B cell (primary cell): ENCODE measurements at regions not wholly inside any gene's neighbourhood (a gene's known extent, or its start where the extent isn't known, plus 50 kb on each side); places are given as distances from the start of the nearest gene placed in this dataset.

ENCODE experiments used
- EZH2 ChIP-seq: IDR thresholded peaks from 2 replicates; pipeline ENCODE4 v1.6.1; 2012; ENCODE audit warnings: borderline replicate concordance, low read depth, mild to moderate bottlenecking, moderate library complexity, low read length; ENCODE audit not compliant: insufficient read depth, poor library complexity, severe bottlenecking
- TF ChIP-seq, protein P1 (sequence below): fragments of 200-600 bp; IDR thresholded peaks from one replicate; pipeline ENCODE4 v1.8.0; 2022; ENCODE audit warnings: antibody characterized with exemption, mild to moderate bottlenecking

DNA sequence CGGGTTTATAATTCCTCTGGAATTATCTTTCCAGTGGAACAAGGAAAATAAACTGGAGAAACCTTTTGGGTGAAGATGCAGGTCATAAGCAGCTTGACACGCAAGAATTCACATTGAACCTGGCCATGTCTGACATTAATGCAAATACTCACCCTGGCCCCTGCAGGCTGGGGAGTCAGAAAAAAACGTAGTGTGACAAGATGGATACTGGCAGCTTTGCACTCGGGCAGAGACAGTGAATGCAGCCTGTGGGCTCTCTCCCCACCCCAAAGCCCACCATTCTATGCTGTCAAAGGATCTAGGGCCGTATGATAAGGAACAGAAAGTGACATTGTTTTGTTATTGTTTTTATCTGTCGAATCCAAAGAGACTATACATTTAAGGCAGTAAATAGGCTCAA, 223.1 kb downstream of the RBM43 start:
- TF ChIP-seq, protein P1, sequence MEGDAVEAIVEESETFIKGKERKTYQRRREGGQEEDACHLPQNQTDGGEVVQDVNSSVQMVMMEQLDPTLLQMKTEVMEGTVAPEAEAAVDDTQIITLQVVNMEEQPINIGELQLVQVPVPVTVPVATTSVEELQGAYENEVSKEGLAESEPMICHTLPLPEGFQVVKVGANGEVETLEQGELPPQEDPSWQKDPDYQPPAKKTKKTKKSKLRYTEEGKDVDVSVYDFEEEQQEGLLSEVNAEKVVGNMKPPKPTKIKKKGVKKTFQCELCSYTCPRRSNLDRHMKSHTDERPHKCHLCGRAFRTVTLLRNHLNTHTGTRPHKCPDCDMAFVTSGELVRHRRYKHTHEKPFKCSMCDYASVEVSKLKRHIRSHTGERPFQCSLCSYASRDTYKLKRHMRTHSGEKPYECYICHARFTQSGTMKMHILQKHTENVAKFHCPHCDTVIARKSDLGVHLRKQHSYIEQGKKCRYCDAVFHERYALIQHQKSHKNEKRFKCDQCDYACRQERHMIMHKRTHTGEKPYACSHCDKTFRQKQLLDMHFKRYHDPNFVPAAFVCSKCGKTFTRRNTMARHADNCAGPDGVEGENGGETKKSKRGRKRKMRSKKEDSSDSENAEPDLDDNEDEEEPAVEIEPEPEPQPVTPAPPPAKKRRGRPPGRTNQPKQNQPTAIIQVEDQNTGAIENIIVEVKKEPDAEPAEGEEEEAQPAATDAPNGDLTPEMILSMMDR, result no peak
- no peak for TF ChIP-seq EZH2
